HG02852 (cell line): ENCODE measurements at regions not wholly inside any gene's neighbourhood (a gene's known extent, or its start where the extent isn't known, plus 50 kb on each side); places are given as distances from the start of the nearest gene placed in this dataset.
A peak's percentile ranks its signal among the peaks of the same experiment; 100 is the strongest.
"Not testable (repeated sequence)": the region's sequence is repeated elsewhere in the genome, so short reads cannot be mapped to it uniquely, and the experiment has no call there.

Experiments
- ATAC-seq: cut with Tn5 transposase; IDR thresholded peaks from one replicate; pipeline ENCODE4 v1.9.1; 2021; ENCODE audit warnings: mild to moderate bottlenecking, moderate library complexity; ENCODE audit not compliant: unreplicated experiment

GRCh38 chr6:68160812-68161211, 474.3 kb upstream of the ADGRB3 start:
- not testable (repeated sequence) for ATAC-seq

DNA sequence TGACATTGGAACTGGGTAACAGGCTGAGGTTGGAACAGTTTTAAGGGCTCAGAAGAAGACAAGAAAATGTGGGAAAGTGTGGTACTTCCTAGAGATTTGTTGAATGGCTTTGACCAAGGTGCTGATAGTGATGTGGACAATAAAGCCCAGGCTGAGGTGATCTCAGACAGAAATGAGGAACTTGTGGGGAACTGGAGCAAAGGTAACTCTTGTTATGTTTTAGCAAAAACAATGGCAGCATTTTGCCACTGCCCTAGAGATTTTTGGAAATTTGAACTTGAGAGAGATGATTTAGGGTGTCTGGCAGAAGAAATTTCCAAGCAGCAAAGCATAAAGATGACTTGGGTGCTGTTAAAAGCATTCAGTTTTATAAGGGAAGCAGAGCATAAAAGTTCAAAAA, 474.7 kb upstream of the ADGRB3 start:
- no peak for ATAC-seq

- peak; percentile 42 for ATAC-seq
Observed at GRCh38 chr6:68159433-68159832, 475.6 kb upstream of the ADGRB3 start.

GRCh38 chr6:68158256-68158655, 476.8 kb upstream of the ADGRB3 start:
- peak; percentile 85 for ATAC-seq

- no peak for ATAC-seq
Observed at GRCh38 chr6:68144667-68145066, 490.4 kb upstream of the ADGRB3 start.

GRCh38 chr6:68141190-68141589, 493.9 kb upstream of the ADGRB3 start:
- no peak for ATAC-seq

- no peak for ATAC-seq
Observed at GRCh38 chr6:68139130-68139529, 496.0 kb upstream of the ADGRB3 start.

DNA sequence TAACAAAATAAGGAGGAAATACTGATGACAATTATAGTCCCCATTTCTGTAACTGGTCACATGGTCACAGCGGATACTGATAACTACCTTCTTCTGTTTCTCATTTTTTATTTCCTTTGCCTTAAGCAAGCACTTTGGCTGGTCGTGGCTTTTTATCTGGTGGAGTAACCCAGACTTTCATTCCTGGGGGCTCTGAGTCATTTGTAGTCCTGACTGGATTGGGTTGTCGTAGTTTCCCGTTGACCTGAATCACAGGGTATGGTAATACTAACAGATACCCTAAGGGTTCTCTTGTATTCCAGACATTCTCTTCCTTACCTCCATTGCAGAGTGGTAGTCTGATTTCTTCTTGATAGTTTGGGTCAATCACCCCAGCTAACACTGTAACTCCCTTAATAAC, 500.3 kb upstream of the ADGRB3 start:
- no peak for ATAC-seq

DNA sequence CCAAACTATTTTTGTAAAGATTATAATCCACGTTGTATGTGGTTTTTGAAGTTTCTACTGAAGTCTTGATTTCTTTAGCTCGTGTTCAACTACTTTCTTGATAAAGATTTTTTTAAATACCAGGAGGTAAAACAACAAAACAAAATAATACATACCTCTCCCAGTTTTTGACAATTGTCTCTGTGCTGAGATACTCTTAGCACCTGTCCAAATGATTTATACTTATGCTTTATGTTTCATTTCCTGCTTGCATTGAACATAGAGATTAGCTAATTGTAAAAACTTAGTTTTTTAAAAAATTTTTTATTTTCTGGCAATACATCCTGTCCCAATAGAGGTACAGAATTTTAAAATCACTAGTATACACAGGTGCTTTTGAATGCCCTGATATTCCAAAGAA, 506.9 kb upstream of the ADGRB3 start:
- no peak for ATAC-seq

GRCh38 chr6:68127074-68127473, 508.0 kb upstream of the ADGRB3 start:
- no peak for ATAC-seq

DNA sequence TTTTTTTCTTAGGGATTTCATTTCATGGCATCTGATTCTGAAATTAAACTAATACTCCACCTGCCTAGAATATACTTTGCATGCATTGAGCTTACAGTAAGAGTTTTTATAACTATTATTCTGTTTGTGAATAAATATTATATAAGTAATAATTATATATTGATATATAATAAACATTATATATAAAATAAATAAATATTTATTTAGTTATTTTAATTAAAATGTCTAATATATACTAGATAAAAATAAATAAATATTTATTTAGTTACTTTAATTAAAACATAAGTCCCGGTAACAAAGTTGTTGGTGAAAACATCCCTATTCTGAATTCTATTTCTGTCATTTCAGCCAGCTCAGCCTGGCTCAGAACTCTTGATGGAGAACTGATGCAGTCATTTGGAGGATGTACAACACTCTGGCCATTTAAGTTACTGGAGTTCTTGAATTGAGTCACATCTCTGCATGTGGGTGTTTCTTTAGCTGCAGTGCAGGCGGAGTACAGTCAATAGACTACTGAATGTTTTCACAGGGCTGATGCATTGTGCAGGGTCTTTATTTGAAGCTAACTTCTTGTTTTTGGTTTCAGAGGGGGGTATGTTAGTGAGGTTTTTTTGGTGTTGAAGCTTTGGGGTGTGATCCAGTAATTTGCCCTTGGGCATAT, 508.9 kb upstream of the ADGRB3 start:
- ATAC-seq, result peak; percentile 100

- ATAC-seq, result not testable (repeated sequence)
Observed at GRCh38 chr6:68122975-68123374, 512.1 kb upstream of the ADGRB3 start.

DNA sequence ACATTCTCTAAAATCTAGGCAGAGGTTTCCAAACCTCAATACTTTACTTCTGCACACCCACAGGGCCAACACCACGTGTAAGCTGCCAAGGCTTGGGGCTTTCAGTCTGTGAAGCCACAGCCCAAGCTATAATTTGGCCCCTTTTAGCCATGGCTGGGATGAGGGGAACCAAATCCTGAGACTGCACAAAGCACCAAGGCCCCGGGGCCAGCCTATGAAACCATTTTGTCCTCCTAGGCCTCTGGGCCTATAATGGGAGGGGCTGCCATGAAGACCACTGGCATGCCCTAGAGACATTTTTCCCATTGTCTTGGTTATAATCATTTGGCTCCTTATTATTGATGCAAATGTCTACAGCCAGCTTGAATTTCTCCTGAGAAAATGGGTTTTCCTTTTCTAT, 513.0 kb upstream of the ADGRB3 start:
- ATAC-seq, result no peak

DNA sequence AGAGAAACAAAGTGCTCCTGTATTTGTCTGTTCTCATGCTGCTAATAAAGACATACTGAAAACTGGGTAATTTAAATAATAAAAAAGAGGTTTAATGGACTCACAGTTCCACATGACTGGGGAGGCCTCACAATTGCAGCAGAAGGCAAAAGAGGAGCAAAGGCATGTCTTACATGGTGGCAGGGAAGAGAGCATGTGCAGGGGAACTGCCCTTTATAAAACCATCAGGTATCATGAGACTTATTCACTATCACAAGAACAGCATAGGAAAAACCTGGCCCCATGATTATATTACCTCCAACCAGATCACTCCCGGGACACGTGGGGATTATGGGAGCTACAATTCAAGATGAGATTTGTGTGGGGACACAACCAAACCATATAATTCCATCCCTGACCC, 514.1 kb upstream of the ADGRB3 start:
- ATAC-seq, result not testable (repeated sequence)

DNA sequence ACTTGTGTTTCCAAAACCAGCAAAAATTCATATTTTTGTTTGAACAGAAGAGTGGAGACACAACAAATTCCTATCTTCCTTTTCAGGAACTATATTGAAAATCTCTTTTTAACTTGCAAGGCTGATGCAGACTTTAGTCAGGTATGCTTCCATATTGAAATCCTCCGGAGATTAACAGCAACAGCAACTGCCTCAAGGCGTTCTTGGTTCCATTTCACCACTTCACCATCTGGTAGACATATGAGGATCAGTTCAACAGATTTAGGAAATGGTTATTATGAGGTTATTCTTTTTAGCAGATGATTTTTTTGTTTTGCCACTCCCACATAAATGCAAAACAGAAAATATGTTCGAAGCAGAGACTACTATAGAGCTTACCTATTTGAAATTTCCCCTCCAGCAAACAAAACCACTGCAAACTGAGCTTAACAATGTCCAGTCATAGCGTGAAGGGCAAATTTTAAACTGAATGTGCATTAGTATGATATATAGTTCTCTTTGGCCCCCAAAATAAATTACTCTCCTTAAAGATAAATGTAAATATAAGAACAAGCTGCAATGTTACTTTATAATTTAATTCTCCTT, 520.5 kb upstream of the ADGRB3 start:
- peak; percentile 57 for ATAC-seq

GRCh38 chr6:68108233-68108835, 526.7 kb upstream of the ADGRB3 start:
- ATAC-seq, result peak; percentile 90

- ATAC-seq, result peak; percentile 95
Observed at GRCh38 chr6:68094070-68094469, 541.0 kb upstream of the ADGRB3 start.

GRCh38 chr6:68087399-68088133, 547.5 kb upstream of the ADGRB3 start:
- peak; percentile 94 for ATAC-seq

DNA sequence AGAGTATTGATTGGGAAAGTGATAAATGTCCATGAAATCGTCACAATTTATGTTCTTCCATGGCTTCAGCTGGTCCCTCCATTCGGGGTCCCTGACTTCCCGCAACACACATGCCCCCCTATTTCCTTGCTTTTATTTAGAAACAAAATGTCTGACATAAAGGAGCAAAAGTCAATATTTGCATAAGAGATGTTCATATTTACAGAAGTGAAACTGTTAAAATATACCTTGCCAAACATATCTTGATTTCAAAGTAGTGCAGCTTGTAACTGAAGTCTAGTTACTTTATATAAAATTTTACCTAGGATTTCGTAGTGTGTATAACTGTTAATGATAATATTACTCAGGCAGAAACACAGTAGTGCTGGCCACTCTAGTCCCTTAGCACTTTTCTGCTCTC, 548.9 kb upstream of the ADGRB3 start:
- no peak for ATAC-seq

DNA sequence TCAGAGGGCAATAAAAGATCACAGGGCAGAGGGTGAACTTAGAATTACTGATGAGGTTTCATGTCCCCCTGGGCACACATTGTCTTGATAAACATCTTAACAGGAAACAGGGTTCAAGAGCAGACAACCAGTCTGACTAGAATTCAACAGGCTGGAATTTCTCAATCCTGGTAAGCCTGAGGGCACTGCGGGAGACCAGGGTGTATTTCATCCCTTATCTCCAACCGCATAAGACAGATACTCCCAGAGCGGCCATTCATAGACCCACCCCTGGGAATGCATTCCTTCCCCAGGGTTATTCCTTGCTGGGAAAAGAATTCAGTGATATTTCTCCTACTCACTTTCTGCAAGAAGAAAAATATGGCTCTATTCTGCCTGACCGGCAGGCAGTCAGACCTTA, 549.5 kb upstream of the ADGRB3 start:
- ATAC-seq, result not testable (repeated sequence)

GRCh38 chr6:68082086-68082485, 553.0 kb upstream of the ADGRB3 start:
- ATAC-seq, result no peak

DNA sequence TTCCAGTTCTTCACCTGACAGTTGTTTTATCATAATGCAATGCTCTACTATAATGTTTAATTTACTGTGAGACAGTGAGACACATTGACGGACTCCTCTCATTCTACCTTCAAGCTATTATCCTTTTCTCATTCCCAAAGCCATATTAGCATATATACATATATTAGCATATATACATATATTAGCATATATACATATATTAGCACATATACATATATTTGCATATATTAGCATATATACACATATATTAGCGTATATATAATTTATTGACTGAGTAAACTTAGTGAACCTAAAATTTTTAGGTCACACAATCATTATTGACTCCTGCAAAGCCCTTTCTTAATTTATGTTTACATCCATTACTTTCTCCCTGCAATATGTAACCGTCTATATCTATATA, 555.0 kb upstream of the ADGRB3 start:
- no peak for ATAC-seq
